ENCODE measurements at regions not wholly inside any gene's neighbourhood (a gene's known extent, or its start where the extent isn't known, plus 50 kb on each side); places are given as distances from the start of the nearest gene placed in this dataset.
"Not testable (repeated sequence)": the region's sequence is repeated elsewhere in the genome, so short reads cannot be mapped to it uniquely, and the experiment has no call there.

DNA sequence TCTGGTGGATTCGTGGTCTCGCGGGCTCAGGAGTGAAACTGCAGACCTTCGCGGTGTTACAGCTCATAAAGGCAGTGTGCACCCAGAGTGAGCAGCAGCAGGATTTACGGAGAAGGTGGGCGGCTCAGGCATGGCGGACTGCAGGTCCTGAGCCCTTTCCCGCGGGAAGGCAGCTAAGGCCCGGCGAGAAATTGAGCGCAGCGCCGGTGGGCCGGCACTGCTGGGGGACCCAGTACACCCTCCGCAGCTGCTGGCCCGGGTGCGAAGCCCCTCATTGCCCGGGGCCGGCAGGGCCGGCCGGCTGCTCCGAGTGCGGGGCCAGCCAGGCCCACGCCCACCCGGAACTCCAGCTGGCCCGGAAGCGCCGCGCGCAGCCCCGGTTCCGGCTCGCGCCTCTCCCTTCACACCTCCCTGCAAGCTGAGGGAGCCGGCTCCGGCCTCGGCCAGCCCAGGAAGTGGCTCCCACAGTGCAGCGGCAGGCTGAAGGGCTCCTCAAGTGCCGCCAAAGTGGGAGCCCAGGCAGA is 1456.2 kb upstream of the GBE1 start:
- TF ChIP-seq EZH2 (IDR thresholded peaks at IDR 0.05); POLR2AphosphoS5 (IDR thresholded peaks at IDR 0.05; ENCODE audit: borderline replicate concordance, low read depth, low read length): not testable (repeated sequence)

Data from SK-N-MC (cell line).